GM10266 (cell line): ENCODE measurements at regions not wholly inside any gene's neighbourhood (a gene's known extent, or its start where the extent isn't known, plus 50 kb on each side); places are given as distances from the start of the nearest gene placed in this dataset.

Experiments used
- DNase-seq: peaks from one replicate; pipeline ENCODE4 v3.0.0; 2012; ENCODE audit errors: extremely low spot score
- TF ChIP-seq, protein P1 (sequence below): IDR thresholded peaks from 2 replicates; pipeline ENCODE4 v1.5.1; 2012; ENCODE audit warnings: mild to moderate bottlenecking, low read depth; ENCODE audit not compliant: control insufficient read depth, insufficient read depth; ENCODE audit errors: missing control alignments

- TF ChIP-seq, protein P1, sequence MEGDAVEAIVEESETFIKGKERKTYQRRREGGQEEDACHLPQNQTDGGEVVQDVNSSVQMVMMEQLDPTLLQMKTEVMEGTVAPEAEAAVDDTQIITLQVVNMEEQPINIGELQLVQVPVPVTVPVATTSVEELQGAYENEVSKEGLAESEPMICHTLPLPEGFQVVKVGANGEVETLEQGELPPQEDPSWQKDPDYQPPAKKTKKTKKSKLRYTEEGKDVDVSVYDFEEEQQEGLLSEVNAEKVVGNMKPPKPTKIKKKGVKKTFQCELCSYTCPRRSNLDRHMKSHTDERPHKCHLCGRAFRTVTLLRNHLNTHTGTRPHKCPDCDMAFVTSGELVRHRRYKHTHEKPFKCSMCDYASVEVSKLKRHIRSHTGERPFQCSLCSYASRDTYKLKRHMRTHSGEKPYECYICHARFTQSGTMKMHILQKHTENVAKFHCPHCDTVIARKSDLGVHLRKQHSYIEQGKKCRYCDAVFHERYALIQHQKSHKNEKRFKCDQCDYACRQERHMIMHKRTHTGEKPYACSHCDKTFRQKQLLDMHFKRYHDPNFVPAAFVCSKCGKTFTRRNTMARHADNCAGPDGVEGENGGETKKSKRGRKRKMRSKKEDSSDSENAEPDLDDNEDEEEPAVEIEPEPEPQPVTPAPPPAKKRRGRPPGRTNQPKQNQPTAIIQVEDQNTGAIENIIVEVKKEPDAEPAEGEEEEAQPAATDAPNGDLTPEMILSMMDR: no peak
- DNase-seq: no peak
Observed at GRCh38 chr6:15811107-15811506, 148.3 kb upstream of the DTNBP1 start.

- TF ChIP-seq, protein P1: no peak
Observed at GRCh38 chr6:15810618-15811017, 147.8 kb upstream of the DTNBP1 start.

DNA sequence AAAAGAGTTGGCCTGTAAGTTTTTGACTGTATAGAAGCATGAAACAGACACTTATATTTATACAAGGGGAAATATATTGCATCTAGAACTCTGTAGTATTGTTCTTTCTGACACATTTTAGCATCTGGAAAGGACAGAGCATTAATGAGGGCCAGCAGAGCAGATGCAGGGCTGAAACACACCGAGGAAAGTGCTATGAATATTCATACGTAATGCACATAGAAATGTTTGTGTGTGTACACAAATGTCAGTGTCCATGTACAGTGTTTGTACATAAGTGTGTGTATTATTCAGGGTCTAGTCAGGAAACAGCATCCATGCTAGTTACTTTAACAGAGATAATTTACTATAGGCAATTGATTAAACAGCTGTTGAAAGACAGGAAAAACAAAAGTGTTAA is 146.5 kb upstream of the DTNBP1 start:
- TF ChIP-seq, protein P1: no peak
- DNase-seq: no peak

More at GRCh38 chr6:15810618-15811017, 147.8 kb upstream of the DTNBP1 start:
- no peak for DNase-seq

DNA sequence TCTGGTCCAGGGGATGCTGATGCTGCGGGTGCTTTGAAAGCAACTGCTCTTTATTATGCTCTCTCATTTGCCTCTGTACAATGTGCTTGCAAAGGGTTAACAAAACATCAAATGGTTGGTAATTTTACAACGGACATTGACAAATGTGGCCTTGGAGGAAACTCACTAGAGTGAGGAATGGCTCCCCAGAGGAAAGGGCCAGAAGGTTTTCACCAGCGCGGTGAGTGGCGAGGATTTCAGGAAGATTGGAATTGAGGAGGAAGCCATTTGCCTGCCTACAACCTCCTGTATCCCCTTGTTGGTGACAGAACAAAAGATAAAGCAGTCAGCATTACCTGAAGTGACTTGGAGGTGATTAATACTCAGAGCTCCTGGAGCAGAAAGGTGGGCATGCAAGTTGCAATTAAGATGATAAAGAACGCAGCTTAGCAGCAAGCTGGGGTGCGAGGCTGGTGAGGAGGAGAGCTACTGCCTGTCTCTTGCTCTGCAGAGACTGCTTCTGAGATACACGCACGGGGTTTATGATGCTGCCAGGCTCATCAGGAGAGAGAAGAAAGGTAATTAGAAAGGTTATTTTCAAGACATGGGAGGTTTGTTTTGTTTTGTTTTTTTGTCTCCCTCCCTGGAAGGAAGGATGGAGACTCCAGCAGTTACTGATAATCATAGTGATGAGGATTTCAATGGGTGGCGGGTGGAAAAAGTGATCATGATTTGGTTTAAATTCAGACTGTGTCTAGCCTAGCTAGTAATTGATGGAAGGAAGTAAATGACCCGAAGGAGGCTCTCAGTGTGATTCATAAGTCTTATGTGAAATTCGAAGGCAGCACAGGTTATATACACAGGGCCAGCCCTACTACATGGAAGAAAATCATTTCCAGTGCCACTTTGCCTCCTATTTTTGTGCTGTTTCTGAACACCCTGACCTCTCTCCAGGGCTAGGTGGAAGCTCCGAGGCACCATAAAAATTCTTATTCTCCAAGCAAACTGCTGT is 141.6 kb upstream of the DTNBP1 start:
- DNase-seq: no peak
- TF ChIP-seq, protein P1: no peak

DNA sequence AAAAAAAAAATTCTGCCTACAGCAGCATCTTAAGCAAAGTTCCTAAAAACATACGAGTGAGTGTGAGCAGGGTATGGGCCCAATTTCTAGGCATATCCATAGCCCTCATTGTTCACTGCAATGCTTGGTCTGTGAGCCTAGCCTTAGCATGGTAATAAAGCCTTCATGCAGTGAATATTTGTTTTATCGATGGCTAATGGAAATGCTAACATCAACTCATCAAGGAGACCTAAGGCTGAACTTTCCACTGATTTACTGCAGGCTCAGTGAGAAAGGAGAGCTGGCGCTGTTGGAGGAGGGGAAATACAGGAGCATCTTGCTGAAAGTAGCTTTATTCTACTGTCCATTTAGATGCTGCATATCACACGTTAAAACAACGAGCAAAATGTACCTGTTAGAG is 139.6 kb upstream of the DTNBP1 start:
- no peak for DNase-seq
- TF ChIP-seq, protein P1: no peak

- TF ChIP-seq, protein P1: no peak
- DNase-seq: no peak
Observed at GRCh38 chr6:15801912-15802311, 139.1 kb upstream of the DTNBP1 start.

DNA sequence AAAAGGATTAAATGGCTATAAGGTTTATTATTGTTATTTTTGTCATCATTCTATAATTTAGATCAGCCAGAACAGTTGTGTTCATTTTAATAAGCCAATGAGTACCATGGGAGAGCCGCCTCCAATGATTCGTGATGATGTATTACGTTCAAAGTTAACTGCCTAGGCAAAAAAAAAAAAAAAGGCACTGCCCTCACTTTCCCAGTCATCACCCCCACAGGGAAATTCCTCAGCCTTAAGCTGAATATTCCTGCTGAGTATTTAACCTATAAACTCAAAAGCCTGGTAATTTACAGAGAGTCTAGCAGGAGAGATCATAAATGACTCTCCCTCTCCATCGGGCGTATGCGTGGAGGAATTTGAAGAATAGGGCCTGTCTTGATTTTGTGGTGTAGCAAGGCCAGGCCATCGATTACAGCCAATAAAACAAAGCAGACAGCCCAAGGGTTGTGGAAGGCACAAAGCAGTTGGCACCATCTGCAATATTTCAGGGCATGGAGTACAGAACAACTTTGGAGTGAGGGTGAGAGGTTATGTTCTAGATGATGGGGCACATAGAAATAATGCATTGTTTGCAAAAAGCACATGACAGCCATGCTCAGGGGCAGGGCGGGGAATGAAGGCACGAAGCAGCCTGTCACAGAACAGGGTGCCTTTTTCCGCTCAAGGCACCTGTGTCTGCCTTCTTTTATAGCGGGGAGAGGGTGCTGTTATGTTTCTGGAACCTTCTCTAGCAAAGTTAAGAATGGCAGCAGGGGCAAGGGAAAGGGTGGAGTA is 138.2 kb upstream of the DTNBP1 start:
- DNase-seq: no peak
- TF ChIP-seq, protein P1: no peak
